Common myeloid progenitor, CD34-positive (primary cell): ENCODE measurements at regions not wholly inside any gene's neighbourhood (a gene's known extent, or its start where the extent isn't known, plus 50 kb on each side); places are given as distances from the start of the nearest gene placed in this dataset.

ENCODE experiments used
- CTCF ChIA-PET: fragments of 350-600 bp; sonication (Branson Sonifier 250); formaldehyde crosslinking; loops from one replicate; lab custom pipeline; 2021; ENCODE audit warnings: antibody characterized with exemption; lab: Charles Lee
- POLR2A ChIA-PET: fragments of 350-600 bp; sonication (Branson Sonifier 250); formaldehyde crosslinking; loops from one replicate; lab custom pipeline; 2021; ENCODE audit warnings: antibody characterized with exemption; lab: Charles Lee
- DNase-seq, 3 donors: peaks; one replicate each; pipeline versions ENCODE4 v3.0.0 to v3.0.0-alpha.2; 2013
- H3K27ac ChIP-seq, 2 experiments: 1 replicate in 1 of 2; 2 replicates in 1 of 2; pipeline ENCODE4 v1.7.0; 2013; ENCODE audit warnings: inconsistent platforms in 2 of 2, low read length in 2 of 2, mild to moderate bottlenecking in 2 of 2, low read depth in 1 of 2, moderate library complexity in 1 of 2; ENCODE audit not compliant: severe bottlenecking in 2 of 2, insufficient read depth in 1 of 2, poor library complexity in 1 of 2
- H3K27me3 ChIP-seq, 5 experiments: replicated peaks in 2 of 5; 1 replicate in 3 of 5; 2 replicates in 2 of 5; pipeline versions ENCODE4 v1.6.1 to v1.7.0; 2013; ENCODE audit warnings: low read length in 4 of 5, mild to moderate bottlenecking in 2 of 5, moderate library complexity in 2 of 5, inconsistent platforms in 1 of 5; ENCODE audit not compliant: insufficient read depth in 5 of 5, control insufficient read depth in 4 of 5
- H3K36me3 ChIP-seq, 4 experiments: 1 replicate in 2 of 4; 2 replicates in 2 of 4; pipeline versions ENCODE4 v1.6.1 to v1.7.0; 2013; ENCODE audit warnings: low read length in 3 of 4, control low read depth in 1 of 4, mild to moderate bottlenecking in 1 of 4; ENCODE audit not compliant: control insufficient read depth in 4 of 4, insufficient read depth in 4 of 4
- H3K4me1 ChIP-seq, 4 experiments: 1 replicate in 3 of 4; 2 replicates in 1 of 4; pipeline versions ENCODE4 v1.6.1 to v1.7.1; 2013; ENCODE audit warnings: low read length in 3 of 4, mild to moderate bottlenecking in 3 of 4, control low read depth in 1 of 4, inconsistent platforms in 1 of 4, moderate library complexity in 1 of 4; ENCODE audit not compliant: control insufficient read depth in 4 of 4, insufficient read depth in 4 of 4; ENCODE audit errors: control extremely low read depth in 1 of 4
- H3K4me3 ChIP-seq, 7 experiments: 1 replicate in 4 of 7; 2 replicates in 3 of 7; pipeline versions ENCODE4 v1.5.1 to v1.7.0; 2013; ENCODE audit warnings: mild to moderate bottlenecking in 7 of 7, low read length in 6 of 7, moderate library complexity in 6 of 7, inconsistent platforms in 2 of 7, low read depth in 2 of 7, control low read depth in 1 of 7; ENCODE audit not compliant: insufficient read depth in 4 of 7, control insufficient read depth in 1 of 7; ENCODE audit errors: extremely low read depth in 1 of 7
- H3K9me3 ChIP-seq, 5 experiments: 1 replicate in 4 of 5; 2 replicates in 1 of 5; pipeline versions ENCODE4 v1.6.1 to v1.7.1; 2013; ENCODE audit warnings: low read length in 4 of 5, mild to moderate bottlenecking in 2 of 5, inconsistent platforms in 1 of 5, low read depth in 1 of 5, moderate library complexity in 1 of 5; ENCODE audit not compliant: control insufficient read depth in 4 of 5, insufficient read depth in 2 of 5; ENCODE audit errors: control extremely low read depth in 1 of 5
- WGBS: methylation state at CpG from one replicate; pipeline ENCODE4 v1.1.5; 2013; ENCODE audit not compliant: insufficient coverage; 5-methylcytosine and 5-hydroxymethylcytosine counted together

- no peak for DNase-seq
- H3K4me1 ChIP-seq, result no peaks in the 10 kb centered on the region
- H3K9me3 ChIP-seq, result no peaks in the 10 kb centered on the region
- POLR2A ChIA-PET, result no interaction called here
- no CpG with 5 or more reads among the region's 1 CpG for WGBS
- H3K4me3 ChIP-seq, result no peak overlapping the region
- H3K36me3 ChIP-seq, result no peaks in the 10 kb centered on the region
- CTCF ChIA-PET, result no interaction called here
- H3K27ac ChIP-seq, result no peak overlapping the region
- H3K27me3 ChIP-seq, result no peaks in the 10 kb centered on the region
Observed at GRCh38 chr18:25931126-25931525, 159.3 kb downstream of the SS18 start.

GRCh38 chr18:25929787-25930186 is 160.6 kb downstream of the SS18 start:
- no peak for DNase-seq
- WGBS, result no CpG with 5 or more reads among the region's 2 CpGs
- POLR2A ChIA-PET, result no interaction called here
- Histone ChIP-seq H3K4me3 (no peak overlapping the region), H3K27ac (no peak overlapping the region), H3K9me3 (no peaks in the 10 kb centered on the region), H3K36me3 (no peaks in the 10 kb centered on the region), H3K27me3 (no peaks in the 10 kb centered on the region), H3K4me1 (no peaks in the 10 kb centered on the region)
- CTCF ChIA-PET, result no interaction called here

- ChIA-PET POLR2A (no interaction called here), CTCF (no interaction called here)
- Histone ChIP-seq H3K9me3 (no peaks in the 10 kb centered on the region), H3K36me3 (no peaks in the 10 kb centered on the region), H3K27me3 (no peaks in the 10 kb centered on the region), H3K4me3 (no peak overlapping the region), H3K27ac (no peak overlapping the region), H3K4me1 (no peaks in the 10 kb centered on the region)
- DNase-seq, result no peak
- WGBS, result 79% methylated on average over 1 of the region's 2 CpGs
Observed at GRCh38 chr18:25927830-25928229, 162.6 kb downstream of the SS18 start.

- Histone ChIP-seq H3K9me3 (no peaks in the 10 kb centered on the region), H3K4me1 (no peaks in the 10 kb centered on the region), H3K4me3 (no peak overlapping the region), H3K36me3 (no peaks in the 10 kb centered on the region), H3K27ac (no peak overlapping the region), H3K27me3 (no peaks in the 10 kb centered on the region)
- CTCF ChIA-PET, result no interaction called here
- peak; percentile 2 to 45 (median 26) for DNase-seq
- POLR2A ChIA-PET, result no interaction called here
- 100% methylated on average over 2 of the region's 4 CpGs for WGBS
Observed at GRCh38 chr18:25923193-25923592, 167.2 kb downstream of the SS18 start.

- Histone ChIP-seq H3K36me3 (no peaks in the 10 kb centered on the region), H3K4me3 (no peak overlapping the region), H3K4me1 (no peaks in the 10 kb centered on the region), H3K9me3 (no peaks in the 10 kb centered on the region), H3K27me3 (no peaks in the 10 kb centered on the region), H3K27ac (no peak overlapping the region)
- WGBS, result 91% methylated on average over 11 of the region's 13 CpGs
- CTCF ChIA-PET, result interaction anchor here (0.7 to 1.5 kb wide), 2 partner anchors 92 to 97 kb away, joined by 3 to 4 read pairs; no protein-coding TSS in a partner anchor
- POLR2A ChIA-PET, result interaction anchor here (0.5 kb wide), 1 partner anchor 92 kb away, joined by 4 read pairs; no protein-coding TSS in a partner anchor
- DNase-seq, result peak; percentile 49 to 67 (median 59)
Observed at GRCh38 chr18:25921677-25922421, 168.6 kb downstream of the SS18 start.

GRCh38 chr18:25915907-25916306 is 174.5 kb downstream of the SS18 start:
- H3K36me3 ChIP-seq, result no peaks in the 10 kb centered on the region
- peaks cover 0 to 10% (median 0%) of the 10 kb centered on the region in 5 experiments for H3K9me3 ChIP-seq
- ChIA-PET POLR2A (no interaction called here), CTCF (no interaction called here)
- no peak overlapping the region for H3K4me3 ChIP-seq
- no peaks in the 10 kb centered on the region for H3K4me1 ChIP-seq
- 100% methylated on average over 2 of the region's 4 CpGs for WGBS
- no peak for DNase-seq
- no peaks in the 10 kb centered on the region for H3K27me3 ChIP-seq
- no peak overlapping the region for H3K27ac ChIP-seq

GRCh38 chr18:25898965-25899364 is 191.4 kb downstream of the SS18 start:
- Histone ChIP-seq H3K4me1 (no peaks in the 10 kb centered on the region), H3K36me3 (no peaks in the 10 kb centered on the region), H3K27me3 (no peaks in the 10 kb centered on the region), H3K4me3 (no peak overlapping the region), H3K27ac (no peak overlapping the region), H3K9me3 (peaks cover 0 to 2% (median 0%) of the 10 kb centered on the region in 5 experiments)
- no peak for DNase-seq
- ChIA-PET CTCF (no interaction called here), POLR2A (no interaction called here)
- 71% methylated on average over 1 of the region's 2 CpGs for WGBS
